K562 (cell line): ENCODE measurements at regions not wholly inside any gene's neighbourhood (a gene's known extent, or its start where the extent isn't known, plus 50 kb on each side); places are given as distances from the start of the nearest gene placed in this dataset.

ENCODE experiments used
- ATAC-seq: fragments of 200-7000 bp; cut with Tn5 transposase; 3 replicates; pipeline ENCODE4 v1.9.1; 2020; ENCODE audit warnings: moderate library complexity
- BruUV-seq: library from RNA; stranded (reverse); fragments of 400-500 nt; replicated peaks from 2 replicates; lab custom pipeline; 2021; lab: Mats Ljungman, UMichigan
- CTCF ChIA-PET: fragments of 300-600 bp; formaldehyde crosslinking; extraction: SDS; loops from one replicate; lab custom pipeline; 2021; ENCODE audit warnings: low intra/inter-chr PET ratio; lab: Yijun Ruan, JAX
- POLR2A ChIA-PET: fragments of 300-600, 350-650 bp; sonication (Branson Sonifier 250); formaldehyde crosslinking; extraction: SDS; loops from one replicate; lab custom pipeline; 2021; ENCODE audit warnings: antibody characterized with exemption, inconsistent platforms; lab: Yijun Ruan, JAX
- DNase-seq, 4 experiments: peaks; one replicate each; pipeline versions ENCODE4 v3.0.0 to v3.0.0-alpha.2; 2011 to 2018; ENCODE audit warnings: low spot score in 3 of 4, mixed read lengths in 3 of 4; ENCODE audit errors: extremely low read depth in 1 of 4
- FAIRE-seq: peaks from 2 replicates; lab custom pipeline; 2011; peaks lifted over from hg19 to GRCh38; lab: Jason Lieb, UNC
- H2AFZ ChIP-seq: 2 replicates; pipeline ENCODE4 v1.6.0; 2011; ENCODE audit warnings: low read depth, low read length, control low read depth, inconsistent platforms
- H3K27ac ChIP-seq: fragments of 200-600 bp; 3 replicates; pipeline ENCODE4 v1.8.0; 2011; ENCODE audit warnings: low read depth, mild to moderate bottlenecking, control low read depth, inconsistent platforms, low read length, moderate library complexity, mixed read lengths; ENCODE audit errors: extremely low read depth
- H3K27me3 ChIP-seq, 2 experiments: fragments of 300-600 bp in 1 of 2; 2 replicates in 1 of 2; 3 replicates in 1 of 2; pipeline versions ENCODE4 v1.6.0 to v1.8.0; 2011; ENCODE audit warnings: inconsistent platforms in 2 of 2, low read length in 2 of 2, mild to moderate bottlenecking in 1 of 2, mixed read lengths in 1 of 2, moderate library complexity in 1 of 2; ENCODE audit not compliant: control insufficient read depth in 2 of 2, insufficient read depth in 2 of 2
- H3K36me3 ChIP-seq: fragments of 300-600 bp; 3 replicates; pipeline ENCODE4 v1.8.0; 2011; ENCODE audit warnings: mild to moderate bottlenecking, low read length, inconsistent platforms; ENCODE audit not compliant: control insufficient read depth, insufficient read depth
- H3K4me1 ChIP-seq, 2 experiments: fragments of 200-600 bp in 1 of 2; replicated peaks in 1 of 2; 2 replicates in 1 of 2; 3 replicates in 1 of 2; pipeline versions ENCODE4 v1.5.1 to v1.8.0; 2011; ENCODE audit warnings: inconsistent platforms in 2 of 2, low read length in 2 of 2, mild to moderate bottlenecking in 1 of 2, mixed read lengths in 1 of 2, moderate library complexity in 1 of 2; ENCODE audit not compliant: control insufficient read depth in 2 of 2, insufficient read depth in 2 of 2
- H3K4me2 ChIP-seq: 2 replicates; pipeline ENCODE4 v1.6.1; 2011; ENCODE audit warnings: low read length, control low read depth, inconsistent platforms, mixed read lengths; ENCODE audit not compliant: insufficient read depth
- H3K4me3 ChIP-seq: fragments of 200-600 bp; sonication (generic), shearing (Covaris generic); 2 replicates; pipeline ENCODE4 v1.5.1; 2016; ENCODE audit warnings: control low read depth, inconsistent platforms
- H3K79me2 ChIP-seq: fragments of 200-600 bp; 3 replicates; pipeline ENCODE4 v1.8.0; 2011; ENCODE audit warnings: low read length, inconsistent platforms; ENCODE audit not compliant: control insufficient read depth, insufficient read depth
- H3K9ac ChIP-seq, 2 experiments: 2 replicates each; pipeline versions ENCODE4 v1.6.0 to v1.6.1; 2011; ENCODE audit warnings: low read depth in 2 of 2, low read length in 2 of 2, control low read depth in 1 of 2, inconsistent platforms in 1 of 2, mild to moderate bottlenecking in 1 of 2, mixed read lengths in 1 of 2; ENCODE audit not compliant: insufficient read depth in 1 of 2
- H3K9me1 ChIP-seq: one replicate; pipeline ENCODE4 v1.6.0; 2011; ENCODE audit warnings: inconsistent platforms, mild to moderate bottlenecking, low read length, moderate library complexity; ENCODE audit not compliant: control insufficient read depth, insufficient read depth
- H3K9me3 ChIP-seq: replicated peaks from 2 replicates; pipeline ENCODE4 v1.5.1; 2011; ENCODE audit warnings: low read depth, low read length, inconsistent platforms; ENCODE audit not compliant: control insufficient read depth, insufficient read depth
- H4K20me1 ChIP-seq: replicated peaks from 2 replicates; pipeline ENCODE4 v1.6.1; 2011; ENCODE audit warnings: low read length, inconsistent platforms, mixed read lengths; ENCODE audit not compliant: control insufficient read depth, insufficient read depth
- BMI1 ChIP-seq: fragments of 150-350 bp; IDR thresholded peaks from 2 replicates; pipeline ENCODE4 v1.6.1; 2014; ENCODE audit warnings: low read length
- KAT7 ChIP-seq: sonication (generic); formaldehyde crosslinking; IDR thresholded peaks from 2 replicates; pipeline ENCODE4 v1.8.0; 2022; ENCODE audit warnings: missing genetic modification reagents, mild to moderate bottlenecking, borderline replicate concordance
- MTA2 ChIP-seq: fragments of 450-650 bp; IDR thresholded peaks from 2 replicates; pipeline ENCODE4 v1.6.1; 2016; ENCODE audit warnings: low read depth
- NR2C2 ChIP-seq, 2 experiments: fragments of 200-800 bp in 1 of 2; sonication (Bioruptor generic) in 1 of 2; sonication (generic) in 1 of 2; formaldehyde crosslinking in 1 of 2; IDR thresholded peaks; 2 replicates each; pipeline versions ENCODE4 v1.6.1 to v1.8.0; 2016 to 2022; ENCODE audit warnings: mild to moderate bottlenecking in 1 of 2, missing compliant biosample characterization in 1 of 2, missing genetic modification characterization in 1 of 2, missing genetic modification reagents in 1 of 2
- SMARCA4 ChIP-seq: fragments of 450-650 bp; IDR thresholded peaks from 2 replicates; pipeline ENCODE4 v1.6.1; 2016
- ZNF785 ChIP-seq: fragments of 250-450 bp; sonication (Bioruptor Pico); IDR thresholded peaks from 2 replicates; pipeline ENCODE4 v1.4.0; 2020; ENCODE audit warnings: mild to moderate bottlenecking
- WGBS: fragments of 100-300 bp; shearing (Covaris generic); methylation state at CpG from one replicate; pipeline ENCODE4 v1.1.6; 2016; ENCODE audit warnings: low coverage, mixed read lengths; ENCODE audit not compliant: insufficient coverage; ENCODE audit errors: missing lambda C conversion rate; 5-methylcytosine and 5-hydroxymethylcytosine counted together
- in situ Hi-C: fragments of 300-500 bp; cut with MboI; formaldehyde crosslinking; loops from 4 replicates; pipeline ENCODE4 v1.15.0; 2018; ENCODE audit warnings: inconsistent platforms, mixed read lengths
- intact Hi-C: fragments of 100-400 bp; cut with micrococcal nuclease; formaldehyde crosslinking; loops from 2 replicates; pipeline ENCODE4 v1.14.2; 2022
- TF ChIP-seq, protein P1 (sequence below): fragments of 250-450 bp; sonication (Bioruptor Pico); IDR thresholded peaks from 2 replicates; pipeline ENCODE4 v1.5.0; 2022; ENCODE audit warnings: mild to moderate bottlenecking
- TF ChIP-seq, protein P2 (sequence below): sonication (generic); formaldehyde crosslinking; IDR thresholded peaks from 2 replicates; pipeline ENCODE4 v1.9.0; 2022; ENCODE audit warnings: mild to moderate bottlenecking, missing genetic modification reagents

DNA sequence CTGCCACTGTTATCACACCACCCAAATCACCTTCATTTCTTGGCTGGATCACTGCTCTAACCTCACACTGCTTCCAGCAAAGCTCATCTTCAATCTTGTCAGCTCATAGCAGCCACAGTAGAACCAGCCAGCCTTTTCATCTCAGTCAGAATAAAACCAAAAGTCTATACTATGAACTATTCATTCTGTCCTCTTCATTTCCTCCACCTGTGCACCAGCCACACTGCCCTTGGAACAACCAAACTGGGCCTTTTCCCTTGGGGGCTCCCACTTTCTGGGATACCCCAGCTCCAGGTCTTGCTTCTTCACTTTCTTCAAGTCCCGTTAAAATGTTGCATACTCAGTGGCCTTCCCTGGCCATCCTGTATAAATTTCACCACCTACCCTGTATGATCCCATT lies 234.4 kb upstream of the DAAM1 start (continued):
- no peak for TF ChIP-seq KAT7 (CRISPR knock-in tag)
- TF ChIP-seq ZNF785 = no peak
- TF ChIP-seq, protein P1, sequence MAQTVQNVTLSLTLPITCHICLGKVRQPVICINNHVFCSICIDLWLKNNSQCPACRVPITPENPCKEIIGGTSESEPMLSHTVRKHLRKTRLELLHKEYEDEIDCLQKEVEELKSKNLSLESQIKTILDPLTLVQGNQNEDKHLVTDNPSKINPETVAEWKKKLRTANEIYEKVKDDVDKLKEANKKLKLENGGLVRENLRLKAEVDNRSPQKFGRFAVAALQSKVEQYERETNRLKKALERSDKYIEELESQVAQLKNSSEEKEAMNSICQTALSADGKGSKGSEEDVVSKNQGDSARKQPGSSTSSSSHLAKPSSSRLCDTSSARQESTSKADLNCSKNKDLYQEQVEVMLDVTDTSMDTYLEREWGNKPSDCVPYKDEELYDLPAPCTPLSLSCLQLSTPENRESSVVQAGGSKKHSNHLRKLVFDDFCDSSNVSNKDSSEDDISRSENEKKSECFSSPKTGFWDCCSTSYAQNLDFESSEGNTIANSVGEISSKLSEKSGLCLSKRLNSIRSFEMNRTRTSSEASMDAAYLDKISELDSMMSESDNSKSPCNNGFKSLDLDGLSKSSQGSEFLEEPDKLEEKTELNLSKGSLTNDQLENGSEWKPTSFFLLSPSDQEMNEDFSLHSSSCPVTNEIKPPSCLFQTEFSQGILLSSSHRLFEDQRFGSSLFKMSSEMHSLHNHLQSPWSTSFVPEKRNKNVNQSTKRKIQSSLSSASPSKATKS (CRISPR knock-in tag) = no peak
- TF ChIP-seq, protein P2, sequence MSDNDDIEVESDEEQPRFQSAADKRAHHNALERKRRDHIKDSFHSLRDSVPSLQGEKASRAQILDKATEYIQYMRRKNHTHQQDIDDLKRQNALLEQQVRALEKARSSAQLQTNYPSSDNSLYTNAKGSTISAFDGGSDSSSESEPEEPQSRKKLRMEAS = no peak
- no peak for TF ChIP-seq NR2C2 (CRISPR knock-in tag; IDR thresholded peaks at IDR 0.05)
- TF ChIP-seq NR2C2 (tag; IDR thresholded peaks at IDR 0.05) = no peak

DNA sequence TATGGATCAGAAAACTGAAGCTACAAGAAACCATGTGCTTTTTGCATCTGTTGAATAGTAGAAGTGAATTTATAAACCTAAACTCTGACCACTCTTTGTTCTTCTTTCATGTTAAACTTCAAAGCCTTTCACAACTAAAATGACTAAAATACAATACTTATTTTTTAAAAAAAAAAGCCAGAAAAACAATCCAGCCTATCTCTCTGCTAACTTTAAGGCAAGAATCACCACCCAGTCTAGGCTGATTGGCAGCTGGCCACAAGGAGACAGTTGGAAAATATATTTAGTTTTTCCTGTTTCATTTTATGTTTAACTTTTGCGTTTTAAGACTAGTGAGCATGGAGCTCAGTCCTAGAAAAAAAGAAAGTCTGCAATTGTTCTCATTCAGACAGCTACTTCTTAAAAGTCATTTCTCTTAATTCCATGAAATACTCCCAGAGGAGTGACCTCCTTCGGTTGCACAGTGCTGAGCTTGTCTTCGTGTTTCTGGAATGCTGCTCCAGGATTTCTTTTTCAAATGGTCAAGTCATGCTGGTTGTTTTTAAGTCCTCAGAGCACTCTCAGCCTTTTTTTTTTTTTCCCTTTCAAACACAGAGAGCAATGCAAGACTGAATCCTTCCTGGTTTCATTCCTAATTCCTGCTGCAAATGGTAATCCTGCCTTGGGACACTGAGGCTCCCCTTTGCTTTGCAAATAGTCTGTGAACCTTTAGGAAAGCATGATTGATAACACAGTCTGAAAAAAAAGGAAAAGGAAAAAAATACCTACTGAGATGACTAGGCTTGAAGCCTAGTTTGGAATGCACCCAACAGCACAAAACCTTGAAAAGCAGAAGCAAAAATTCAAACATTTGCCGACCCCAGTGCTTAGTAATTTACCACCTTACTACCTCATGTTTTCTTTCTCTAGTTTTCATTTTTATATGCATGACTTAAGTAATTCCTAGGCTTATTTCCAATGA lies 233.3 kb upstream of the DAAM1 start:
- ATAC-seq (no peak), FAIRE-seq (no peak), DNase-seq (no peak)
- Histone ChIP-seq H3K36me3 (no peaks in the 10 kb centered on the region), H3K9ac (no peak overlapping the region), H3K4me3 (no peak overlapping the region), H3K9me1 (no peaks in the 10 kb centered on the region), H3K27me3 (no peaks in the 10 kb centered on the region), H3K27ac (no peak overlapping the region), H3K4me1 (no peaks in the 10 kb centered on the region), H4K20me1 (no peaks in the 10 kb centered on the region), H3K9me3 (no peaks in the 10 kb centered on the region), H2AFZ (no peak overlapping the region), H3K79me2 (no peaks in the 10 kb centered on the region), H3K4me2 (no peak overlapping the region)
- in situ Hi-C loops = no loop called here
- intact Hi-C loops = no loop called here
- ChIA-PET CTCF (no interaction called here), POLR2A (no interaction called here)
- WGBS = 0% methylated on average over 4 of the region's 4 CpGs
- no TSS peak for BruUV-seq
- TF ChIP-seq MTA2 (no peak), SMARCA4 (no peak), BMI1 (no peak)
